Upper lobe of left lung (tissue), 6 donors: ENCODE measurements at regions not wholly inside any gene's neighbourhood (a gene's known extent, or its start where the extent isn't known, plus 50 kb on each side); places are given as distances from the start of the nearest gene placed in this dataset.
"Not testable (repeated sequence)": the region's sequence is repeated elsewhere in the genome, so short reads cannot be mapped to it uniquely, and the experiment has no call there.

Experiments
- ATAC-seq, 2 donors: fragments of 200-7000 bp; cut with Tn5 transposase; one replicate each; pipeline ENCODE4 v1.9.1; 2022; ENCODE audit warnings: mild to moderate bottlenecking in 2 of 2, moderate library complexity in 2 of 2; ENCODE audit not compliant: low FRiP score in 2 of 2
- DNase-seq, 2 donors: peaks; one replicate each; pipeline ENCODE4 v3.0.0-alpha.2; 2019 to 2020
- H3K27ac ChIP-seq, 4 donors: fragments of 200-600 bp; sonication (generic); one replicate each; pipeline ENCODE4 v1.5.1; 2016 to 2019
- H3K27me3 ChIP-seq, 4 donors: fragments of 200-600 bp; sonication (generic); one replicate each; pipeline ENCODE4 v1.5.1; 2017 to 2019
- H3K36me3 ChIP-seq, 4 donors: fragments of 200-600 bp; sonication (generic); one replicate each; pipeline ENCODE4 v1.5.1; 2016 to 2019
- H3K4me1 ChIP-seq, 4 donors: fragments of 200-600 bp; sonication (generic); one replicate each; pipeline ENCODE4 v1.5.1; 2018 to 2019
- H3K4me3 ChIP-seq, 4 donors: fragments of 200-600 bp; sonication (generic); one replicate each; pipeline ENCODE4 v1.5.1; 2017 to 2019; ENCODE audit warnings: mild to moderate bottlenecking in 2 of 4, moderate library complexity in 1 of 4
- H3K9me3 ChIP-seq, 4 donors: fragments of 200-600 bp; sonication (generic); one replicate each; pipeline ENCODE4 v1.5.1; 2018 to 2019
- EP300 ChIP-seq, 4 donors: sonication (generic); formaldehyde crosslinking; IDR thresholded peaks; one replicate each; pipeline ENCODE4 v1.5.1; 2017; ENCODE audit warnings: antibody characterized with exemption in 4 of 4, control low read depth in 2 of 4
- POLR2A ChIP-seq, 4 donors: fragments of 450-650 bp; IDR thresholded peaks; one replicate each; pipeline ENCODE4 v1.5.1; 2016 to 2017; ENCODE audit warnings: antibody characterized with exemption in 4 of 4, mild to moderate bottlenecking in 2 of 4
- POLR2AphosphoS5 ChIP-seq, 2 donors: sonication (generic); formaldehyde crosslinking; IDR thresholded peaks; one replicate each; pipeline ENCODE4 v1.5.1; 2017; ENCODE audit warnings: antibody characterized with exemption in 2 of 2
- WGBS, 2 donors: methylation state at CpG; one replicate each; pipeline ENCODE4 v1.1.5; 2017 to 2018; 5-methylcytosine and 5-hydroxymethylcytosine counted together
- TF ChIP-seq, protein P1 (sequence below), 6 experiments: fragments of 450-650 bp in 4 of 6; fragments of 200-600 bp in 2 of 6; sonication (generic) in 2 of 6; IDR thresholded peaks; one replicate each; pipeline ENCODE4 v1.5.1; 2016 to 2019; ENCODE audit warnings: antibody characterized with exemption in 6 of 6
- donor health status: DM: no; HTN: no; CAD: no; lungs with moderate emphysema.
- donor health status: DM: no; HTN: yes; CAD: no; lungs with severe emphysema.

- no peaks in the 10 kb centered on the region for H3K4me1 ChIP-seq
These were observed 1239.3 kb downstream of the CDH11 start for GRCh38 chr16:63882576-63882975.

GRCh38 chr16:63880948-63881347, 1240.9 kb downstream of the CDH11 start:
- Histone ChIP-seq H3K9me3 (no peaks in the 10 kb centered on the region), H3K27me3 (no peaks in the 10 kb centered on the region), H3K4me1 (no peaks in the 10 kb centered on the region), H3K4me3 (no peak overlapping the region), H3K27ac (no peak overlapping the region), H3K36me3 (no peaks in the 10 kb centered on the region)
- no peak for ATAC-seq
- no peak for DNase-seq
- 96 to 99% methylated on average over 2 of the region's 2 CpGs for WGBS, 2 donors
- TF ChIP-seq, protein P1, sequence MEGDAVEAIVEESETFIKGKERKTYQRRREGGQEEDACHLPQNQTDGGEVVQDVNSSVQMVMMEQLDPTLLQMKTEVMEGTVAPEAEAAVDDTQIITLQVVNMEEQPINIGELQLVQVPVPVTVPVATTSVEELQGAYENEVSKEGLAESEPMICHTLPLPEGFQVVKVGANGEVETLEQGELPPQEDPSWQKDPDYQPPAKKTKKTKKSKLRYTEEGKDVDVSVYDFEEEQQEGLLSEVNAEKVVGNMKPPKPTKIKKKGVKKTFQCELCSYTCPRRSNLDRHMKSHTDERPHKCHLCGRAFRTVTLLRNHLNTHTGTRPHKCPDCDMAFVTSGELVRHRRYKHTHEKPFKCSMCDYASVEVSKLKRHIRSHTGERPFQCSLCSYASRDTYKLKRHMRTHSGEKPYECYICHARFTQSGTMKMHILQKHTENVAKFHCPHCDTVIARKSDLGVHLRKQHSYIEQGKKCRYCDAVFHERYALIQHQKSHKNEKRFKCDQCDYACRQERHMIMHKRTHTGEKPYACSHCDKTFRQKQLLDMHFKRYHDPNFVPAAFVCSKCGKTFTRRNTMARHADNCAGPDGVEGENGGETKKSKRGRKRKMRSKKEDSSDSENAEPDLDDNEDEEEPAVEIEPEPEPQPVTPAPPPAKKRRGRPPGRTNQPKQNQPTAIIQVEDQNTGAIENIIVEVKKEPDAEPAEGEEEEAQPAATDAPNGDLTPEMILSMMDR (IDR thresholded peaks at IDR 0.05): no peak
- TF ChIP-seq POLR2AphosphoS5 (IDR thresholded peaks at IDR 0.05) (no peak), POLR2A (IDR thresholded peaks at IDR 0.05) (no peak), EP300 (IDR thresholded peaks at IDR 0.05) (no peak)

More at GRCh38 chr16:63882576-63882975, 1239.3 kb downstream of the CDH11 start:
- TF ChIP-seq EP300 (IDR thresholded peaks at IDR 0.05): no peak
- TF ChIP-seq POLR2AphosphoS5 (IDR thresholded peaks at IDR 0.05): no peak
- TF ChIP-seq POLR2A (IDR thresholded peaks at IDR 0.05): no peak
- TF ChIP-seq, protein P1 (IDR thresholded peaks at IDR 0.05): no peak
- H3K27me3 ChIP-seq: no peaks in the 10 kb centered on the region
- no peaks in the 10 kb centered on the region for H3K36me3 ChIP-seq
- H3K27ac ChIP-seq: no peak overlapping the region
- DNase-seq (no peak), ATAC-seq (no peak)
- no peaks in the 10 kb centered on the region for H3K9me3 ChIP-seq
- no peak overlapping the region for H3K4me3 ChIP-seq

GRCh38 chr16:63877401-63877800, 1244.5 kb downstream of the CDH11 start:
- ATAC-seq (no peak), DNase-seq (no peak)
- Histone ChIP-seq H3K4me1 (no peaks in the 10 kb centered on the region), H3K4me3 (no peak overlapping the region), H3K27ac (no peak overlapping the region), H3K27me3 (no peaks in the 10 kb centered on the region), H3K9me3 (no peaks in the 10 kb centered on the region), H3K36me3 (no peaks in the 10 kb centered on the region)
- 74 to 81% methylated on average over 3 of the region's 3 CpGs for WGBS, 2 donors
- TF ChIP-seq EP300 (IDR thresholded peaks at IDR 0.05) (no peak), POLR2A (IDR thresholded peaks at IDR 0.05) (no peak), POLR2AphosphoS5 (IDR thresholded peaks at IDR 0.05) (no peak)
- TF ChIP-seq, protein P1 (IDR thresholded peaks at IDR 0.05): no peak

DNA sequence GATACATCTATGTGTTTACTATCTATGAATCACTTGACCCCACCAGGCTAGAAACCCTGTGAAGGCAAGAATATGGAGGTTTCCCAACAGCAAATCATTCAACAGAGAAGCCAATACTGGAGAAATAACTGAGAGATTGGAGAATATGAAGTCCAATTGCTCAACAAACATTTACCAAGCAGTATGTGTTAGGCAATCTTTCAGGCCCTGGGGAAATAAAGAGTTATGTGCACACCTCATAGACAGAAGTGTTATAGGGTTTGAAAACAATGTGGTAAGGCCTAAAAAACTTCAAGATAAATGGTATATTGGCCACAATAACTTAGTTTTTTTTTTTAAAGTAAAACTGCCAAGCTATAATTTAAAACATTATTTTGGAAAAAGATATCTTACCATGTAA, 1245.8 kb downstream of the CDH11 start:
- TF ChIP-seq, protein P1 (IDR thresholded peaks at IDR 0.05): no peak
- TF ChIP-seq EP300 (IDR thresholded peaks at IDR 0.05) (no peak), POLR2AphosphoS5 (IDR thresholded peaks at IDR 0.05) (no peak), POLR2A (IDR thresholded peaks at IDR 0.05) (no peak)
- no peaks in the 10 kb centered on the region for H3K9me3 ChIP-seq
- no peaks in the 10 kb centered on the region for H3K27me3 ChIP-seq
- no peak overlapping the region for H3K27ac ChIP-seq
- no peaks in the 10 kb centered on the region for H3K4me1 ChIP-seq
- DNase-seq (no peak), ATAC-seq (peak in 1 of 2 donors; percentile 78)
- H3K4me3 ChIP-seq: no peak overlapping the region
- H3K36me3 ChIP-seq: no peaks in the 10 kb centered on the region

- H3K27ac ChIP-seq, H3K4me1 ChIP-seq, H3K9me3 ChIP-seq, H3K4me3 ChIP-seq, ATAC-seq, H3K27me3 ChIP-seq, H3K36me3 ChIP-seq: not testable (repeated sequence)
- 90 to 94% methylated on average over 16 to 20 of the region's 20 CpGs for WGBS, 2 donors
- peak in 1 of 2 donors; percentile 30 for DNase-seq
These were observed 1261.2 kb downstream of the CDH11 start for GRCh38 chr16:63860700-63861099.
